HepG2 (cell line): ENCODE measurements at regions not wholly inside any gene's neighbourhood (a gene's known extent, or its start where the extent isn't known, plus 50 kb on each side); places are given as distances from the start of the nearest gene placed in this dataset.

ENCODE experiments used
- ATAC-seq: fragments of 200-7000 bp; cut with Tn5 transposase; 3 replicates; pipeline ENCODE4 v1.9.1; 2020; ENCODE audit warnings: mild to moderate bottlenecking, moderate library complexity
- BruUV-seq: library from RNA; stranded (reverse); fragments of 400-500 nt; replicated peaks from 2 replicates; lab custom pipeline; 2021; lab: Mats Ljungman, UMichigan
- CTCF ChIA-PET: fragments of 300-600 bp; formaldehyde crosslinking; extraction: SDS; loops from one replicate; lab custom pipeline; 2021; ENCODE audit warnings: low total read pairs, inconsistent platforms, low intra/inter-chr PET ratio; lab: Yijun Ruan, JAX
- POLR2A ChIA-PET: fragments of 350-600 bp; sonication (Branson Sonifier 250); formaldehyde crosslinking; loops from one replicate; lab custom pipeline; 2020; ENCODE audit warnings: antibody characterized with exemption, inconsistent platforms; lab: Yijun Ruan, JAX
- DNase-seq: peaks from one replicate; pipeline ENCODE4 v3.0.0-alpha.2; 2015; ENCODE audit warnings: low spot score
- FAIRE-seq: peaks from 3 replicates; lab custom pipeline; 2011; peaks lifted over from hg19 to GRCh38; lab: Jason Lieb, UNC
- H2AFZ ChIP-seq: one replicate; pipeline ENCODE4 v1.6.1; 2011; ENCODE audit warnings: low read length, inconsistent platforms
- H3K27ac ChIP-seq: fragments of 300-600 bp; 3 replicates; pipeline ENCODE4 v1.8.0; 2011; ENCODE audit warnings: mixed run types, mild to moderate bottlenecking, mixed read lengths, low read length, inconsistent platforms; ENCODE audit not compliant: insufficient read depth; ENCODE audit errors: extremely low read length
- H3K27me3 ChIP-seq, 2 experiments: fragments of 200-600 bp in 1 of 2; 2 replicates in 1 of 2; 3 replicates in 1 of 2; pipeline versions ENCODE4 v1.6.0 to v1.8.0; 2011; ENCODE audit warnings: low read length in 2 of 2, mild to moderate bottlenecking in 2 of 2, moderate library complexity in 2 of 2, inconsistent platforms in 1 of 2; ENCODE audit not compliant: insufficient read depth in 2 of 2, control insufficient read depth in 1 of 2
- H3K36me3 ChIP-seq, 2 experiments: fragments of 200-600 bp in 1 of 2; replicated peaks in 1 of 2; 2 replicates in 1 of 2; 3 replicates in 1 of 2; pipeline versions ENCODE4 v1.5.1 to v1.8.0; 2011; ENCODE audit warnings: low read length in 2 of 2, inconsistent platforms in 1 of 2; ENCODE audit not compliant: insufficient read depth in 2 of 2, control insufficient read depth in 1 of 2
- H3K4me1 ChIP-seq: 2 replicates; pipeline ENCODE4 v1.5.1; 2012; ENCODE audit warnings: low read length, inconsistent platforms; ENCODE audit not compliant: insufficient read depth
- H3K4me2 ChIP-seq: 2 replicates; pipeline ENCODE4 v1.6.0; 2011; ENCODE audit warnings: low read depth, low read length, inconsistent platforms
- H3K4me3 ChIP-seq, 3 experiments: fragments of 200-600 bp in 1 of 3; sonication (generic), shearing (Covaris generic) in 1 of 3; replicated peaks in 1 of 3; 2 replicates each; pipeline ENCODE4 v1.5.1; 2011 to 2016; ENCODE audit warnings: low read length in 3 of 3, inconsistent platforms in 2 of 3, low read depth in 2 of 3, mild to moderate bottlenecking in 2 of 3, control low read depth in 1 of 3, mixed read lengths in 1 of 3; ENCODE audit not compliant: insufficient read depth in 1 of 3
- H3K79me2 ChIP-seq: one replicate; pipeline ENCODE4 v1.6.1; 2011; ENCODE audit warnings: low read length, inconsistent platforms; ENCODE audit not compliant: insufficient read depth
- H3K9ac ChIP-seq: 2 replicates; pipeline ENCODE4 v1.6.0; 2011; ENCODE audit warnings: mild to moderate bottlenecking, low read depth, low read length, inconsistent platforms; ENCODE audit not compliant: insufficient read depth
- H3K9me3 ChIP-seq: 2 replicates; pipeline ENCODE4 v1.5.1; 2012; ENCODE audit warnings: mild to moderate bottlenecking, low read length
- H4K20me1 ChIP-seq: 2 replicates; pipeline ENCODE4 v1.6.0; 2011; ENCODE audit warnings: inconsistent platforms, mild to moderate bottlenecking, low read length, moderate library complexity; ENCODE audit not compliant: insufficient read depth
- ATF3 ChIP-seq: sonication (generic); formaldehyde crosslinking; IDR thresholded peaks from 2 replicates; pipeline ENCODE4 v1.4.0; 2020; ENCODE audit warnings: missing genetic modification reagents
- KLF12 ChIP-seq: sonication (generic); formaldehyde crosslinking; IDR thresholded peaks from 2 replicates; pipeline ENCODE4 v1.4.0; 2020; ENCODE audit warnings: missing genetic modification reagents, borderline replicate concordance
- SNAPC2 ChIP-seq: sonication (generic); formaldehyde crosslinking; IDR thresholded peaks from 2 replicates; pipeline ENCODE4 v1.8.1; 2022; ENCODE audit warnings: mild to moderate bottlenecking, missing genetic modification reagents
- SRSF1 ChIP-seq: fragments of 200-400 bp; formaldehyde crosslinking; optimal IDR thresholded peaks from 2 replicates; pipeline ENCODE3; 2017; ENCODE audit warnings: mild to moderate bottlenecking, low read depth, low read length, moderate library complexity
- ZKSCAN1 ChIP-seq: fragments of 150-350 bp; IDR thresholded peaks from 2 replicates; pipeline ENCODE4 v1.6.1; 2014; ENCODE audit warnings: low read length
- ZNF124 ChIP-seq: sonication (generic); formaldehyde crosslinking; IDR thresholded peaks from 2 replicates; pipeline ENCODE4 v1.4.0; 2020; ENCODE audit warnings: missing genetic modification reagents
- ZNF441 ChIP-seq: sonication (generic); formaldehyde crosslinking; IDR thresholded peaks from 2 replicates; pipeline ENCODE4 v1.7.0; 2021; ENCODE audit warnings: missing genetic modification reagents, borderline replicate concordance
- ZNF800 ChIP-seq: sonication (generic); formaldehyde crosslinking; IDR thresholded peaks from 2 replicates; pipeline ENCODE4 v1.4.0; 2020; ENCODE audit warnings: missing genetic modification reagents
- WGBS: methylation state at CpG from one replicate; pipeline ENCODE4 v1.1.6; 2017; ENCODE audit warnings: low lambda C conversion rate; 5-methylcytosine and 5-hydroxymethylcytosine counted together
- in situ Hi-C: cut with HindIII; loops from 2 replicates; pipeline ENCODE4 v1.10.0; 2017; ENCODE audit warnings: low pct_unique_long_range_greater_than_20kb; ENCODE audit not compliant: extremely low pct_ligation_motif_present
- intact Hi-C: fragments of 100-400 bp; cut with micrococcal nuclease; formaldehyde crosslinking; loops from one replicate; pipeline ENCODE4 v1.10.0; 2022; ENCODE audit not compliant: unreplicated experiment
- TF ChIP-seq, protein P1 (sequence below): sonication (generic); formaldehyde crosslinking; IDR thresholded peaks from 2 replicates; pipeline ENCODE4 v1.9.0; 2021; ENCODE audit warnings: missing genetic modification reagents, mild to moderate bottlenecking, borderline replicate concordance

DNA sequence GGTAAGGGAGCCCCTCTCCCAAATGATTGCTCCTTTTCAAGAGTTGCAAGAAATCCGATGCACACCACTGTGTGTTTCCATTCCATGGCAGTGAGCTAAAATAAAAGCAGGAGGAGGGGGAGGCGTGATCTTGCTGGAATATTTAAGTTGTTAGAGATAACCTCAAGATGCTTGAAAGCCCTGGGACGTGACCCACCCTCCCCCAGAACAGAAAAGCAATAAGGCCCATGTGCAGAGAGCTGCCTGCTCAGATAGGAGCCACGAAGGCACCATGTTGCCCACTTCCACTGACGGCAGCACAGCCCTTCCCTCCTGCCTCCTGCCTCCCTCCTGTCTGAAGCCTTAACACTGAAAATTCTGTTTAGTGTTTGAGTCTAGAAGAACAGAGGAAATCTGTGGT lies 432.6 kb upstream of the CDH4 start:
- no peaks in the 10 kb centered on the region for H3K4me1 ChIP-seq
- WGBS, result 1% methylated on average over 5 of the region's 5 CpGs
- BruUV-seq, result no TSS peak
- ATAC-seq, result no peak
- H3K27me3 ChIP-seq, result no peaks in the 10 kb centered on the region
- H2AFZ ChIP-seq, result no peak overlapping the region
- ChIA-PET CTCF (no interaction called here), POLR2A (no interaction called here)
- TF ChIP-seq SRSF1, result no peak
- TF ChIP-seq, protein P1, sequence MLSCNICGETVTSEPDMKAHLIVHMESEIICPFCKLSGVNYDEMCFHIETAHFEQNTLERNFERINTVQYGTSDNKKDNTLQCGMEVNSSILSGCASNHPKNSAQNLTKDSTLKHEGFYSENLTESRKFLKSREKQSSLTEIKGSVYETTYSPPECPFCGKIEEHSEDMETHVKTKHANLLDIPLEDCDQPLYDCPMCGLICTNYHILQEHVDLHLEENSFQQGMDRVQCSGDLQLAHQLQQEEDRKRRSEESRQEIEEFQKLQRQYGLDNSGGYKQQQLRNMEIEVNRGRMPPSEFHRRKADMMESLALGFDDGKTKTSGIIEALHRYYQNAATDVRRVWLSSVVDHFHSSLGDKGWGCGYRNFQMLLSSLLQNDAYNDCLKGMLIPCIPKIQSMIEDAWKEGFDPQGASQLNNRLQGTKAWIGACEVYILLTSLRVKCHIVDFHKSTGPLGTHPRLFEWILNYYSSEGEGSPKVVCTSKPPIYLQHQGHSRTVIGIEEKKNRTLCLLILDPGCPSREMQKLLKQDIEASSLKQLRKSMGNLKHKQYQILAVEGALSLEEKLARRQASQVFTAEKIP (CRISPR knock-in tag), result no peak
- H3K4me3 ChIP-seq, result no peak overlapping the region
- H3K79me2 ChIP-seq, result no peaks in the 10 kb centered on the region
- peaks cover 89% of the 10 kb centered on the region for H3K9me3 ChIP-seq
- no peak overlapping the region for H3K4me2 ChIP-seq
- H4K20me1 ChIP-seq, result no peaks in the 10 kb centered on the region
- no peak overlapping the region for H3K9ac ChIP-seq
- no peak overlapping the region for H3K27ac ChIP-seq
- no peak for DNase-seq
- intact Hi-C loops, result no loop called here
- no peak for FAIRE-seq
- no peaks in the 10 kb centered on the region for H3K36me3 ChIP-seq
- in situ Hi-C loops, result no loop called here

DNA sequence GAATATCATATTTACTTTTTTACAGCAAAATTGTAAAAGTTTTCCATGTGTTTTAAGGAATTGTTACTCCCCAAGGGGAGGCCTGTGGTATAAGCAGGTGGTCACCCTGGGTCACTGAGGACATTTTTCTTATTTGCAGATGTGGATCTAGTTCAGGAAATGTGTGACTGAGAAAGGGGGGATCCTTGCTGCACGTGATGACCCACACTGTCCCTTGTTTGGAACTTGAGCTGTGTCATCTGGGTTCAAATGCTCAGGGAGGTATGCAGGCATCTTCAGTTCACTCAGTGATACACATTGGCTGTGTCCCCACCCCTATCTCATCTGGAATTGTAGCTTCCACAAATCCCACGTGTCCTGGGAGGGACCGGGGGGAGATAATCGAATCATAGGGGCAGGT lies 431.9 kb upstream of the CDH4 start:
- Histone ChIP-seq H3K36me3 (no peaks in the 10 kb centered on the region), H4K20me1 (no peaks in the 10 kb centered on the region), H3K79me2 (no peaks in the 10 kb centered on the region), H3K27me3 (no peaks in the 10 kb centered on the region), H3K27ac (no peak overlapping the region), H3K9me3 (peaks cover 92% of the 10 kb centered on the region), H3K9ac (no peak overlapping the region), H2AFZ (no peak overlapping the region), H3K4me2 (no peak overlapping the region), H3K4me3 (no peak overlapping the region), H3K4me1 (no peaks in the 10 kb centered on the region)
- intact Hi-C loops (no loop called here), in situ Hi-C loops (no loop called here)
- ChIA-PET CTCF (no interaction called here), POLR2A (no interaction called here)
- 0% methylated on average over 4 of the region's 4 CpGs for WGBS
- FAIRE-seq (no peak), ATAC-seq (no peak), DNase-seq (no peak)
- no TSS peak for BruUV-seq
- TF ChIP-seq ZNF124 (CRISPR knock-in tag) (no peak), KLF12 (CRISPR knock-in tag) (no peak), ZNF441 (CRISPR knock-in tag) (no peak), ATF3 (CRISPR knock-in tag) (no peak), ZKSCAN1 (no peak), SNAPC2 (CRISPR knock-in tag) (no peak), ZNF800 (CRISPR knock-in tag) (no peak)
